ENCODE measurements at regions not wholly inside any gene's neighbourhood (a gene's known extent, or its start where the extent isn't known, plus 50 kb on each side); places are given as distances from the start of the nearest gene placed in this dataset.

- Histone ChIP-seq H3K4me1 (no peaks in the 10 kb centered on the region), H3K27ac (no peak overlapping the region)
- no peaks in the 10 kb centered on the region for H3K27me3 Mint-ChIP-seq (ENCODE audit: insufficient read depth, low read depth)
Observed at GRCh38 chr3:20811006-20811405, 625.0 kb upstream of the SGO1 start.

DNA sequence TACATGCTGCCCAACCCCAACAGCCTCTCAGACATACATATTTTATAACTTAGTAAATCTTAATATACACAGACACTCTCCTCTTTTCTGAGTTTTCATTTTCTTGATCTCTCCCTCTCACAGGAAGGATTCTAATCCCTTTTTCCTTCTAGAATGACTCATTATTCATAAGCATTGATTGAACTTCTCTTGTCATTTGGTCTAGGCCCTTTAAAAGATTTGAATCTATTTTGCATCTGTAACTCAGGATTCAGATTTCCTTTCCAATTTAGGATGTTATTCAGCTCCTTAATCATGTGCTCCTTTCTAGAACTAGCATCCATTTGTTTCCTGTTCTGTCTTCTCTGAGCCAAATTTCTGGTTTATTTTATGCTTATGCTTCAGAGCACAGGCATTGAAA is 624.5 kb upstream of the SGO1 start:
- Histone ChIP-seq H2AFZ (replicated peaks) (no peak overlapping the region), H3K9me3 (ENCODE audit: low read depth) (no peaks in the 10 kb centered on the region), H3F3A (ENCODE audit: low read depth) (no peaks in the 10 kb centered on the region), H3K4me2 (no peak overlapping the region), H3K4me1 (no peaks in the 10 kb centered on the region), H3K9ac (no peak overlapping the region), H3K4me3 (no peak overlapping the region), H3K79me2 (ENCODE audit: low read depth) (no peaks in the 10 kb centered on the region), H4K20me1 (ENCODE audit: low read depth) (no peaks in the 10 kb centered on the region), H3K27me3 (no peaks in the 10 kb centered on the region), H3K36me3 (no peaks in the 10 kb centered on the region), H3K27ac (no peak overlapping the region)
- TF ChIP-seq, protein P1, sequence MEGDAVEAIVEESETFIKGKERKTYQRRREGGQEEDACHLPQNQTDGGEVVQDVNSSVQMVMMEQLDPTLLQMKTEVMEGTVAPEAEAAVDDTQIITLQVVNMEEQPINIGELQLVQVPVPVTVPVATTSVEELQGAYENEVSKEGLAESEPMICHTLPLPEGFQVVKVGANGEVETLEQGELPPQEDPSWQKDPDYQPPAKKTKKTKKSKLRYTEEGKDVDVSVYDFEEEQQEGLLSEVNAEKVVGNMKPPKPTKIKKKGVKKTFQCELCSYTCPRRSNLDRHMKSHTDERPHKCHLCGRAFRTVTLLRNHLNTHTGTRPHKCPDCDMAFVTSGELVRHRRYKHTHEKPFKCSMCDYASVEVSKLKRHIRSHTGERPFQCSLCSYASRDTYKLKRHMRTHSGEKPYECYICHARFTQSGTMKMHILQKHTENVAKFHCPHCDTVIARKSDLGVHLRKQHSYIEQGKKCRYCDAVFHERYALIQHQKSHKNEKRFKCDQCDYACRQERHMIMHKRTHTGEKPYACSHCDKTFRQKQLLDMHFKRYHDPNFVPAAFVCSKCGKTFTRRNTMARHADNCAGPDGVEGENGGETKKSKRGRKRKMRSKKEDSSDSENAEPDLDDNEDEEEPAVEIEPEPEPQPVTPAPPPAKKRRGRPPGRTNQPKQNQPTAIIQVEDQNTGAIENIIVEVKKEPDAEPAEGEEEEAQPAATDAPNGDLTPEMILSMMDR (IDR thresholded peaks at IDR 0.05): no peak
- no peak for TF ChIP-seq EZH2phosphoT487 (IDR thresholded peaks at IDR 0.05)
- no peak for TF ChIP-seq EZH2 (IDR thresholded peaks at IDR 0.05)
- DNase-seq (ENCODE audit: low spot score): no peak
- Mint-ChIP-seq H3K27me3 (ENCODE audit: insufficient read depth, low read depth) (no peaks in the 10 kb centered on the region), H3K4me1 (no peaks in the 10 kb centered on the region), H3K4me3 (no peak overlapping the region), H3K27ac (no peak overlapping the region), H3K9me3 (no peaks in the 10 kb centered on the region), H3K36me3 (no peaks in the 10 kb centered on the region)

More at GRCh38 chr3:20811006-20811405, 625.0 kb upstream of the SGO1 start:
- H3K4me2 ChIP-seq: no peak overlapping the region
- Mint-ChIP-seq H3K36me3 (no peaks in the 10 kb centered on the region), H3K4me3 (no peak overlapping the region), H3K9me3 (no peaks in the 10 kb centered on the region), H3K27ac (no peak overlapping the region), H3K4me1 (no peaks in the 10 kb centered on the region)
- no peaks in the 10 kb centered on the region for H4K20me1 ChIP-seq (ENCODE audit: low read depth)
- no peak for DNase-seq (ENCODE audit: low spot score)
- H3K9me3 ChIP-seq (ENCODE audit: low read depth): no peaks in the 10 kb centered on the region
- no peaks in the 10 kb centered on the region for H3K27me3 ChIP-seq
- H3K4me3 ChIP-seq: no peak overlapping the region
- H3K9ac ChIP-seq: no peak overlapping the region
- no peaks in the 10 kb centered on the region for H3K36me3 ChIP-seq
- H3K79me2 ChIP-seq (ENCODE audit: low read depth): no peaks in the 10 kb centered on the region
- H3F3A ChIP-seq (ENCODE audit: low read depth): no peaks in the 10 kb centered on the region
- H2AFZ ChIP-seq (replicated peaks): no peak overlapping the region
- TF ChIP-seq EZH2 (IDR thresholded peaks at IDR 0.05) (no peak), EZH2phosphoT487 (IDR thresholded peaks at IDR 0.05) (no peak)
- TF ChIP-seq, protein P1 (IDR thresholded peaks at IDR 0.05): no peak

DNA sequence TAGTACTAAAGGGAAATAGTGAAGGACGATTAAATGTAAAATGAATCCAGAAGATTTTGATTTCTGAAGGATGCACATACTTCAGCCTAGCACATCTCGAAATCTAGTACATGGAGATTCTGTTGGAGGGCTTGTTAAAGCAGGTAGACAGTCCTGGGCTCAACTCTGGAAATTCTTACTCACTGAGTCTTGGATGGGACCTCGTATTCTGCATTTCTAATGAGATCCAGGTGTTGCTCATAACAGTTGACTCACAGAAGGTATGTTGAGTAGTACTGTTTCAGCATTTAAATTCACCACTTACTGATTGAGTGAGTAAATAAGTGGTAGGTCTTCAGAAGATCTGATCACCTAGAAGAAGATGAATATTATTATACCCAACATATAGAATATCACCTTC is 623.4 kb upstream of the SGO1 start:
- H2AFZ ChIP-seq (replicated peaks): no peak overlapping the region
- H3K9me3 ChIP-seq (ENCODE audit: low read depth): no peaks in the 10 kb centered on the region
- H3F3A ChIP-seq (ENCODE audit: low read depth): no peaks in the 10 kb centered on the region
- H3K4me3 ChIP-seq: no peak overlapping the region
- H3K79me2 ChIP-seq (ENCODE audit: low read depth): no peaks in the 10 kb centered on the region
- DNase-seq (ENCODE audit: low spot score): no peak
- no peaks in the 10 kb centered on the region for H4K20me1 ChIP-seq (ENCODE audit: low read depth)
- H3K27ac Mint-ChIP-seq: no peak overlapping the region
- H3K4me1 ChIP-seq: no peaks in the 10 kb centered on the region
- H3K9me3 Mint-ChIP-seq: no peaks in the 10 kb centered on the region
- no peaks in the 10 kb centered on the region for H3K27me3 ChIP-seq
- no peak overlapping the region for H3K4me3 Mint-ChIP-seq
- H3K9ac ChIP-seq: no peak overlapping the region
- no peaks in the 10 kb centered on the region for H3K36me3 Mint-ChIP-seq
- no peak overlapping the region for H3K27ac ChIP-seq
- H3K36me3 ChIP-seq: no peaks in the 10 kb centered on the region
- TF ChIP-seq EZH2phosphoT487 (IDR thresholded peaks at IDR 0.05) (no peak), EZH2 (IDR thresholded peaks at IDR 0.05) (no peak)
- TF ChIP-seq, protein P1 (IDR thresholded peaks at IDR 0.05): no peak
- no peaks in the 10 kb centered on the region for H3K4me1 Mint-ChIP-seq
- H3K27me3 Mint-ChIP-seq (ENCODE audit: insufficient read depth, low read depth): no peaks in the 10 kb centered on the region
- no peak overlapping the region for H3K4me2 ChIP-seq
